Liver (tissue), 8 donors: ENCODE measurements at regions not wholly inside any gene's neighbourhood (a gene's known extent, or its start where the extent isn't known, plus 50 kb on each side); places are given as distances from the start of the nearest gene placed in this dataset.

Source experiments
- DNase-seq: peaks from one replicate; pipeline ENCODE4 v3.0.0-alpha.2; 2017; ENCODE audit warnings: low spot score
- H3K27ac ChIP-seq, 2 donors: one replicate each; pipeline ENCODE4 v1.7.0; 2013; ENCODE audit warnings: inconsistent platforms in 2 of 2, low read length in 2 of 2, control low read depth in 1 of 2, low read depth in 1 of 2, mild to moderate bottlenecking in 1 of 2
- H3K27me3 ChIP-seq, 4 donors: one replicate each; pipeline versions ENCODE4 v1.6.1 to v1.7.0; 2013; ENCODE audit warnings: low read length in 3 of 4, inconsistent platforms in 1 of 4, mild to moderate bottlenecking in 1 of 4, moderate library complexity in 1 of 4; ENCODE audit not compliant: control insufficient read depth in 4 of 4, insufficient read depth in 4 of 4
- H3K36me3 ChIP-seq, 4 donors: one replicate each; pipeline versions ENCODE4 v1.6.1 to v1.7.0; 2013; ENCODE audit warnings: low read length in 3 of 4, mild to moderate bottlenecking in 3 of 4, low read depth in 1 of 4, moderate library complexity in 1 of 4; ENCODE audit not compliant: control insufficient read depth in 4 of 4, insufficient read depth in 3 of 4
- H3K4me1 ChIP-seq, 4 donors: one replicate each; pipeline versions ENCODE4 v1.6.1 to v1.7.0; 2013; ENCODE audit warnings: low read length in 3 of 4, mild to moderate bottlenecking in 3 of 4, moderate library complexity in 1 of 4; ENCODE audit not compliant: control insufficient read depth in 4 of 4, insufficient read depth in 4 of 4
- H3K4me3 ChIP-seq, 3 donors: one replicate each; pipeline versions ENCODE4 v1.6.1 to v1.7.0; 2013; ENCODE audit warnings: low read length in 3 of 3, control low read depth in 1 of 3, low read depth in 1 of 3, mild to moderate bottlenecking in 1 of 3
- H3K9ac ChIP-seq, 2 donors: one replicate each; pipeline ENCODE4 v1.7.0; 2013; ENCODE audit warnings: low read length in 2 of 2, mild to moderate bottlenecking in 2 of 2, moderate library complexity in 2 of 2, control low read depth in 1 of 2, low read depth in 1 of 2
- H3K9me3 ChIP-seq, 4 donors: one replicate each; pipeline versions ENCODE4 v1.6.1 to v1.7.0; 2013; ENCODE audit warnings: low read length in 3 of 4; ENCODE audit not compliant: control insufficient read depth in 4 of 4
- ATF3 ChIP-seq: IDR thresholded peaks from 2 replicates; pipeline ENCODE4 v1.6.1; 2016; ENCODE audit warnings: antibody characterized with exemption
- CTCF ChIP-seq: fragments of 150-350 bp; IDR thresholded peaks from 2 replicates; pipeline ENCODE4 v1.5.1; 2017; ENCODE audit warnings: improper control_type of control experiment, low read depth, low read length; ENCODE audit not compliant: missing input control
- EGR1 ChIP-seq, 2 donors: IDR thresholded peaks; 2 replicates each; pipeline ENCODE4 v1.6.1; 2016 to 2018; ENCODE audit warnings: antibody characterized with exemption in 2 of 2, low read depth in 2 of 2
- FOXA1 ChIP-seq: IDR thresholded peaks from 2 replicates; pipeline ENCODE4 v1.6.1; 2016; ENCODE audit warnings: antibody characterized with exemption
- GABPA ChIP-seq, 2 donors: IDR thresholded peaks in 1 of 2; conservative IDR thresholded peaks in 1 of 2; 2 replicates each; pipeline ENCODE4 v1.6.1; 2016; ENCODE audit warnings: antibody characterized with exemption in 2 of 2, mild to moderate bottlenecking in 1 of 2, moderate library complexity in 1 of 2
- HNF4A ChIP-seq, 2 donors: conservative IDR thresholded peaks; 2 replicates each; pipeline ENCODE4 v1.6.1; 2016; ENCODE audit warnings: antibody characterized with exemption in 2 of 2, mild to moderate bottlenecking in 2 of 2
- HNF4G ChIP-seq: IDR thresholded peaks from 2 replicates; pipeline ENCODE4 v1.6.1; 2016; ENCODE audit warnings: antibody characterized with exemption
- JUND ChIP-seq, 2 donors: IDR thresholded peaks; 2 replicates each; pipeline ENCODE4 v1.6.1; 2016; ENCODE audit warnings: antibody characterized with exemption in 2 of 2
- NR2F2 ChIP-seq: IDR thresholded peaks from 2 replicates; pipeline ENCODE4 v1.6.1; 2016; ENCODE audit warnings: antibody characterized with exemption
- RAD21 ChIP-seq, 2 donors: IDR thresholded peaks; 2 replicates each; pipeline ENCODE4 v1.6.1; 2016; ENCODE audit warnings: antibody characterized with exemption in 2 of 2, mild to moderate bottlenecking in 2 of 2
- REST ChIP-seq: IDR thresholded peaks from 2 replicates; pipeline ENCODE4 v1.6.1; 2016; ENCODE audit warnings: antibody characterized with exemption, mild to moderate bottlenecking
- RXRA ChIP-seq, 2 donors: IDR thresholded peaks; 2 replicates each; pipeline ENCODE4 v1.6.1; 2017 to 2018; ENCODE audit warnings: antibody characterized with exemption in 2 of 2, mild to moderate bottlenecking in 1 of 2
- SP1 ChIP-seq: IDR thresholded peaks from 2 replicates; pipeline ENCODE4 v1.6.1; 2018; ENCODE audit warnings: antibody characterized with exemption, mild to moderate bottlenecking
- TAF1 ChIP-seq: conservative IDR thresholded peaks from 2 replicates; pipeline ENCODE4 v1.6.1; 2016; ENCODE audit warnings: antibody characterized with exemption, mild to moderate bottlenecking
- ZBTB33 ChIP-seq: IDR thresholded peaks from 2 replicates; pipeline ENCODE4 v1.6.1; 2016; ENCODE audit warnings: antibody characterized with exemption
- WGBS: extraction: QIAGEN DNeasy Blood & Tissue Kit; methylation state at CpG from one replicate; pipeline ENCODE4 v1.1.7; 2013; 5-methylcytosine and 5-hydroxymethylcytosine counted together
- donor health status: healthy.
- donor health status: healthy.
- donor health status: healthy.
- donor health status: healthy.
- donor health status: healthy.

GRCh38 chr7:130877991-130878305 is 143.9 kb upstream of the KLF14 start:
- peaks cover 0 to 56% (median 48%) of the 10 kb centered on the region in 4 donors for H3K36me3 ChIP-seq
- H3K4me3 ChIP-seq: no peak overlapping the region
- TF ChIP-seq GABPA (IDR thresholded peaks at IDR 0.05 in 1 of 2, conservative IDR thresholded peaks at IDR 0.05 in 1 of 2) (no peak), TAF1 (no peak), CTCF (no peak), HNF4A (conservative IDR thresholded peaks at IDR 0.05) (no peak), FOXA1 (no peak), ATF3 (no peak), EGR1 (IDR thresholded peaks at IDR 0.05; ENCODE audit: low read depth in 2 of 2) (no peak), ZBTB33 (no peak), HNF4G (no peak), SP1 (no peak), JUND (IDR thresholded peaks at IDR 0.05) (no peak), RXRA (IDR thresholded peaks at IDR 0.05) (no peak), RAD21 (IDR thresholded peaks at IDR 0.05) (no peak)
- no peaks in the 10 kb centered on the region for H3K27me3 ChIP-seq
- H3K4me1 ChIP-seq: no peaks in the 10 kb centered on the region
- no peak for DNase-seq
- no peak overlapping the region for H3K9ac ChIP-seq
- no peak overlapping the region for H3K27ac ChIP-seq
- WGBS: 94% methylated on average over 4 of the region's 4 CpGs
- no peaks in the 10 kb centered on the region for H3K9me3 ChIP-seq

- WGBS: 79% methylated on average over 2 of the region's 2 CpGs
- DNase-seq: no peak
- H3K9ac ChIP-seq: no peak overlapping the region
- H3K27ac ChIP-seq: no peak overlapping the region
- no peak overlapping the region for H3K4me3 ChIP-seq
- H3K27me3 ChIP-seq: no peaks in the 10 kb centered on the region
- no peaks in the 10 kb centered on the region for H3K4me1 ChIP-seq
- H3K36me3 ChIP-seq: peaks cover 0 to 55% (median 48%) of the 10 kb centered on the region in 4 donors
- TF ChIP-seq RXRA (IDR thresholded peaks at IDR 0.05) (no peak), FOXA1 (no peak), JUND (IDR thresholded peaks at IDR 0.05) (no peak), ATF3 (no peak), HNF4A (conservative IDR thresholded peaks at IDR 0.05) (no peak), RAD21 (IDR thresholded peaks at IDR 0.05) (no peak), HNF4G (no peak), SP1 (no peak), CTCF (no peak), EGR1 (IDR thresholded peaks at IDR 0.05; ENCODE audit: low read depth in 2 of 2) (no peak), NR2F2 (no peak), REST (no peak), TAF1 (no peak), GABPA (IDR thresholded peaks at IDR 0.05 in 1 of 2, conservative IDR thresholded peaks at IDR 0.05 in 1 of 2) (no peak)
- H3K9me3 ChIP-seq: no peaks in the 10 kb centered on the region
These were observed 144.8 kb upstream of the KLF14 start for GRCh38 chr7:130878785-130879184.
